GM23338 (cell line): ENCODE measurements at regions not wholly inside any gene's neighbourhood (a gene's known extent, or its start where the extent isn't known, plus 50 kb on each side); places are given as distances from the start of the nearest gene placed in this dataset.
A peak's percentile ranks its signal among the peaks of the same experiment; 100 is the strongest.

Source experiments
- ATAC-seq: fragments of 200-7000 bp; cut with Tn5 transposase; 3 replicates; pipeline ENCODE4 v1.9.1; 2020
- DNase-seq: peaks from one replicate; pipeline ENCODE4 v3.0.0-alpha.2; 2015; ENCODE audit warnings: low spot score
- H2AFZ ChIP-seq: fragments of 200-600 bp; sonication (generic); 2 replicates; pipeline ENCODE4 v1.8.0; 2016; ENCODE audit warnings: antibody characterized with exemption, mild to moderate bottlenecking, moderate library complexity
- H3F3A ChIP-seq: fragments of 200-600 bp; sonication (generic); replicated peaks from 2 replicates; pipeline ENCODE4 v1.8.0; 2017; ENCODE audit warnings: antibody characterized with exemption, mixed run types, low read depth
- H3K27ac ChIP-seq: fragments of 200-600 bp; sonication (generic); 2 replicates; pipeline ENCODE4 v1.6.1; 2016; ENCODE audit warnings: low read depth
- H3K27me3 ChIP-seq: fragments of 200-600 bp; sonication (generic); 2 replicates; pipeline ENCODE4 v1.8.0; 2016; ENCODE audit warnings: mild to moderate bottlenecking, mixed run types, moderate library complexity; ENCODE audit not compliant: insufficient read depth
- H3K36me3 ChIP-seq: fragments of 200-600 bp; sonication (generic); 2 replicates; pipeline ENCODE4 v1.8.0; 2016; ENCODE audit warnings: mild to moderate bottlenecking; ENCODE audit not compliant: insufficient read depth
- H3K4me1 ChIP-seq: fragments of 200-600 bp; sonication (generic); 2 replicates; pipeline ENCODE4 v1.8.0; 2016; ENCODE audit warnings: mild to moderate bottlenecking, moderate library complexity; ENCODE audit not compliant: insufficient read depth
- H3K4me2 ChIP-seq: fragments of 200-600 bp; sonication (generic); 2 replicates; pipeline ENCODE4 v1.7.1; 2017; ENCODE audit warnings: mixed run types
- H3K4me3 ChIP-seq: fragments of 200-600 bp; sonication (generic); 2 replicates; pipeline ENCODE4 v1.6.1; 2016; ENCODE audit warnings: mixed run types
- H3K79me2 ChIP-seq: fragments of 200-600 bp; sonication (generic); replicated peaks from 2 replicates; pipeline ENCODE4 v1.8.0; 2017; ENCODE audit warnings: mild to moderate bottlenecking; ENCODE audit not compliant: insufficient read depth
- H3K9me2 ChIP-seq: fragments of 200-600 bp; sonication (generic); 2 replicates; pipeline ENCODE4 v1.8.0; 2017; ENCODE audit not compliant: insufficient read depth
- H4K20me1 ChIP-seq: fragments of 200-600 bp; sonication (generic); replicated peaks from 2 replicates; pipeline ENCODE4 v1.8.0; 2017; ENCODE audit warnings: mild to moderate bottlenecking; ENCODE audit not compliant: insufficient read depth
- H3K27ac Mint-ChIP-seq: 2 replicates; pipeline ENCODE4 v1.8.0; 2020; ENCODE audit warnings: inconsistent platforms, mild to moderate bottlenecking, moderate library complexity, mixed read lengths
- H3K27me3 Mint-ChIP-seq: 3 replicates; pipeline ENCODE4 v1.8.0; 2022; ENCODE audit warnings: low read depth, mild to moderate bottlenecking, moderate library complexity, mixed read lengths, inconsistent platforms; ENCODE audit not compliant: insufficient read depth, poor library complexity
- H3K36me3 Mint-ChIP-seq: 3 replicates; pipeline ENCODE4 v1.8.0; 2021; ENCODE audit warnings: low read depth, mild to moderate bottlenecking, inconsistent platforms, moderate library complexity, mixed read lengths
- H3K4me1 Mint-ChIP-seq: 3 replicates; pipeline ENCODE4 v1.8.0; 2020; ENCODE audit warnings: mild to moderate bottlenecking, inconsistent platforms, mixed read lengths
- H3K4me3 Mint-ChIP-seq: 3 replicates; pipeline ENCODE4 v1.8.0; 2021; ENCODE audit warnings: moderate library complexity, mild to moderate bottlenecking, inconsistent platforms, mixed read lengths
- H3K9me3 Mint-ChIP-seq: 3 replicates; pipeline ENCODE4 v1.8.0; 2020; ENCODE audit warnings: moderate library complexity, mild to moderate bottlenecking, inconsistent platforms, mixed read lengths
- CREB1 ChIP-seq: fragments of 250-450 bp; sonication (Bioruptor Pico); IDR thresholded peaks from 2 replicates; pipeline ENCODE4 v1.5.0; 2020; ENCODE audit warnings: low read depth, mild to moderate bottlenecking, moderate library complexity
- CTCF ChIP-seq, 2 experiments: fragments of 200-600 bp in 1 of 2; sonication (generic) in 1 of 2; conservative IDR thresholded peaks; 2 replicates each; pipeline versions ENCODE4 v1.5.1 to v1.6.1; 2016 to 2017; ENCODE audit warnings: antibody characterized with exemption in 2 of 2, low read depth in 2 of 2, mild to moderate bottlenecking in 2 of 2, moderate library complexity in 1 of 2
- ETS1 ChIP-seq: IDR thresholded peaks from 2 replicates; pipeline ENCODE4 v1.6.1; 2016; ENCODE audit warnings: antibody characterized with exemption
- EZH2 ChIP-seq: fragments of 200-600 bp; sonication (generic); IDR thresholded peaks from one replicate; pipeline ENCODE4 v1.8.0; 2017; ENCODE audit warnings: antibody characterized with exemption, mild to moderate bottlenecking, low read depth; ENCODE audit not compliant: unreplicated experiment
- EZH2phosphoT487 ChIP-seq: fragments of 200-600 bp; sonication (generic); IDR thresholded peaks from one replicate; pipeline ENCODE4 v1.8.1; 2018; ENCODE audit warnings: antibody characterized with exemption; ENCODE audit not compliant: unreplicated experiment
- JUNB ChIP-seq: IDR thresholded peaks from one replicate; pipeline ENCODE4 v1.6.1; 2016; ENCODE audit warnings: antibody characterized with exemption; ENCODE audit not compliant: unreplicated experiment
- NANOG ChIP-seq: IDR thresholded peaks from 2 replicates; pipeline ENCODE4 v1.6.1; 2016; ENCODE audit warnings: antibody characterized with exemption, borderline replicate concordance
- POLR2AphosphoS5 ChIP-seq: IDR thresholded peaks from 2 replicates; pipeline ENCODE4 v1.6.1; 2016; ENCODE audit warnings: antibody characterized with exemption, low read depth
- REST ChIP-seq: IDR thresholded peaks from one replicate; pipeline ENCODE4 v1.6.1; 2018; ENCODE audit warnings: antibody characterized with exemption; ENCODE audit not compliant: unreplicated experiment
- STAT1 ChIP-seq: IDR thresholded peaks from one replicate; pipeline ENCODE4 v1.6.1; 2016; ENCODE audit warnings: antibody characterized with exemption; ENCODE audit not compliant: unreplicated experiment
- ZNF114 ChIP-seq: fragments of 250-450 bp; sonication (Bioruptor Pico); IDR thresholded peaks from 2 replicates; pipeline ENCODE4 v1.5.0; 2020; ENCODE audit warnings: mild to moderate bottlenecking, moderate library complexity
- ZNF331 ChIP-seq: fragments of 250-450 bp; sonication (Bioruptor Pico); IDR thresholded peaks from 2 replicates; pipeline ENCODE4 v1.5.0; 2020; ENCODE audit warnings: low read depth, mild to moderate bottlenecking, moderate library complexity
- ZNF462 ChIP-seq: fragments of 250-450 bp; sonication (Bioruptor Pico); IDR thresholded peaks from 2 replicates; pipeline ENCODE4 v1.5.0; 2020; ENCODE audit warnings: mild to moderate bottlenecking, moderate library complexity

GRCh38 chr15:94098921-94099573 is 132.3 kb upstream of the MCTP2 start:
- Mint-ChIP-seq H3K36me3 (no peaks in the 10 kb centered on the region; the same call in 2 of the 3 replicates), H3K27me3 (no peaks in the 10 kb centered on the region), H3K9me3 (peaks cover 3% of the 10 kb centered on the region; the same call in 1 of the 3 replicates), H3K27ac (no peak overlapping the region), H3K4me1 (0 out of 3 replicates have a peak, but pooled peaks cover 2% of the 10 kb centered on the region), H3K4me3 (no peak overlapping the region)
- Histone ChIP-seq H3K27me3 (no peaks in the 10 kb centered on the region), H3K4me3 (no peak overlapping the region), H4K20me1 (no peaks in the 10 kb centered on the region), H3K36me3 (no peaks in the 10 kb centered on the region), H3K79me2 (no peaks in the 10 kb centered on the region), H3K27ac (no peak overlapping the region), H3K9me2 (no peaks in the 10 kb centered on the region), H3K4me1 (no peaks in the 10 kb centered on the region), H2AFZ (0 out of 2 replicates have a peak overlapping the region, but pooled peaks have one; percentile 43), H3K4me2 (no peak overlapping the region), H3F3A (no peaks in the 10 kb centered on the region)
- ATAC-seq (no peak), DNase-seq (no peak)
- TF ChIP-seq STAT1 (no peak), ZNF114 (CRISPR knock-in tag) (no peak), JUNB (no peak), EZH2 (no peak), ETS1 (no peak), NANOG (no peak), REST (no peak), EZH2phosphoT487 (no peak), ZNF331 (CRISPR knock-in tag) (no peak), POLR2AphosphoS5 (no peak), CREB1 (CRISPR knock-in tag) (no peak), ZNF462 (no peak), CTCF (conservative IDR thresholded peaks at IDR 0.05; ENCODE audit: low read depth in 2 of 2) (no peak)
